GM18498 (cell line): ENCODE measurements at regions not wholly inside any gene's neighbourhood (a gene's known extent, or its start where the extent isn't known, plus 50 kb on each side); places are given as distances from the start of the nearest gene placed in this dataset.
"Not testable (repeated sequence)": the region's sequence is repeated elsewhere in the genome, so short reads cannot be mapped to it uniquely, and the experiment has no call there.

ENCODE experiments used
- ATAC-seq: cut with Tn5 transposase; IDR thresholded peaks from one replicate; pipeline ENCODE4 v1.9.1; 2021; ENCODE audit warnings: mild to moderate bottlenecking, moderate library complexity; ENCODE audit not compliant: unreplicated experiment

GRCh38 chr4:1589098-1589497 lies 95.0 kb downstream of the FAM53A start:
- ATAC-seq, result no peak

GRCh38 chr4:1588306-1588705 lies 95.8 kb downstream of the FAM53A start:
- no peak for ATAC-seq

GRCh38 chr4:1584498-1584897 lies 99.6 kb downstream of the FAM53A start:
- no peak for ATAC-seq

- ATAC-seq, result no peak
These were observed 100.3 kb downstream of the FAM53A start for GRCh38 chr4:1583859-1584258.

GRCh38 chr4:1583051-1583785 lies 100.9 kb downstream of the FAM53A start:
- no peak for ATAC-seq

- no peak for ATAC-seq
These were observed 101.9 kb downstream of the FAM53A start for GRCh38 chr4:1582227-1582626.

- ATAC-seq, result peak; percentile 70
These were observed 102.8 kb downstream of the FAM53A start for GRCh38 chr4:1581164-1581894.

GRCh38 chr4:1580692-1581012 lies 103.5 kb downstream of the FAM53A start:
- not testable (repeated sequence) for ATAC-seq

GRCh38 chr4:1579901-1580691 lies 104.0 kb downstream of the FAM53A start:
- ATAC-seq, result peak; percentile 55

- peak; percentile 38 for ATAC-seq
These were observed 104.9 kb downstream of the FAM53A start for GRCh38 chr4:1579001-1579900.

GRCh38 chr4:1578251-1578773 lies 105.8 kb downstream of the FAM53A start:
- no peak for ATAC-seq

GRCh38 chr4:1577822-1578217 lies 106.3 kb downstream of the FAM53A start:
- ATAC-seq, result no peak

GRCh38 chr4:1576961-1577821 lies 106.9 kb downstream of the FAM53A start:
- ATAC-seq, result no peak

- ATAC-seq, result no peak
These were observed 107.7 kb downstream of the FAM53A start for GRCh38 chr4:1576304-1576960.

GRCh38 chr4:1575418-1576303 lies 108.5 kb downstream of the FAM53A start:
- no peak for ATAC-seq

- no peak for ATAC-seq
These were observed 109.3 kb downstream of the FAM53A start for GRCh38 chr4:1574601-1575417.

- no peak for ATAC-seq
These were observed 110.2 kb downstream of the FAM53A start for GRCh38 chr4:1573830-1574459.
